ENCODE measurements at regions not wholly inside any gene's neighbourhood (a gene's known extent, or its start where the extent isn't known, plus 50 kb on each side); places are given as distances from the start of the nearest gene placed in this dataset.

- ChIA-PET CTCF (no interaction called here), POLR2A (no interaction called here)
- WGBS (ENCODE audit: insufficient coverage): 80% methylated on average over 2 of the region's 2 CpGs
- Mint-ChIP-seq H3K27me3 (no peaks in the 10 kb centered on the region), H3K4me3 (no peak overlapping the region), H3K4me1 (no peaks in the 10 kb centered on the region), H3K9me3 (ENCODE audit: insufficient read depth) (peaks cover 2% of the 10 kb centered on the region), H3K27ac (no peak overlapping the region)
- ATAC-seq (ENCODE audit: low read depth) (no peak), DNase-seq (no peak)
- Histone ChIP-seq H3K27ac (ENCODE audit: low read length in 2 of 2) (no peak overlapping the region), H2AFZ (ENCODE audit: insufficient read depth, low read depth, low read length, poor library complexity, severe bottlenecking) (no peak overlapping the region), H3K4me1 (ENCODE audit: control insufficient read depth in 2 of 2, insufficient read depth in 2 of 2, low read length in 2 of 2) (no peaks in the 10 kb centered on the region), H3K9me3 (ENCODE audit: control extremely low read depth in 1 of 3, control insufficient read depth in 2 of 3, insufficient read depth in 1 of 3, low read length in 2 of 3) (no peaks in the 10 kb centered on the region), H3K4me2 (replicated peaks; ENCODE audit: low read depth, low read length, poor library complexity, severe bottlenecking) (no peak overlapping the region), H3K27me3 (replicated peaks in 1 of 4; ENCODE audit: control extremely low read depth in 1 of 4, control insufficient read depth in 3 of 4, insufficient read depth in 4 of 4, low read length in 3 of 4) (no peaks in the 10 kb centered on the region), H3K9ac (ENCODE audit: low read length) (no peak overlapping the region), H4K20me1 (ENCODE audit: control insufficient read depth, insufficient read depth, low read length, poor library complexity, severe bottlenecking) (no peaks in the 10 kb centered on the region), H3K4me3 (ENCODE audit: control extremely low read depth in 1 of 5, extremely low read depth in 1 of 5, insufficient read depth in 1 of 5, low read depth in 2 of 5, low read length in 4 of 5) (no peak overlapping the region), H3K36me3 (replicated peaks in 1 of 2; ENCODE audit: control extremely low read depth in 1 of 2, control insufficient read depth in 1 of 2, extremely low read depth in 1 of 2, insufficient read depth in 2 of 2, low read length in 1 of 2) (no peaks in the 10 kb centered on the region), H3K79me2 (ENCODE audit: control insufficient read depth, insufficient read depth, low read length) (no peaks in the 10 kb centered on the region)
- TF ChIP-seq EZH2 (IDR thresholded peaks at IDR 0.05; ENCODE audit: borderline replicate concordance, insufficient read depth, low read depth, low read length, poor library complexity, severe bottlenecking) (no peak), CTCF (IDR thresholded peaks at IDR 0.05) (no peak)
- intact Hi-C loops (cut with micrococcal nuclease): no loop called here
Observed at GRCh38 chr13:54390841-54391240, 1362.2 kb downstream of the OLFM4 start.

GRCh38 chr13:54394085-54394700 is 1365.6 kb downstream of the OLFM4 start:
- Histone ChIP-seq H3K4me3 (ENCODE audit: control extremely low read depth in 1 of 5, extremely low read depth in 1 of 5, insufficient read depth in 1 of 5, low read depth in 2 of 5, low read length in 4 of 5) (no peak overlapping the region), H3K36me3 (replicated peaks in 1 of 2; ENCODE audit: control extremely low read depth in 1 of 2, control insufficient read depth in 1 of 2, extremely low read depth in 1 of 2, insufficient read depth in 2 of 2, low read length in 1 of 2) (no peaks in the 10 kb centered on the region), H3K4me1 (ENCODE audit: control insufficient read depth in 2 of 2, insufficient read depth in 2 of 2, low read length in 2 of 2) (no peaks in the 10 kb centered on the region), H3K9ac (ENCODE audit: low read length) (no peak overlapping the region), H4K20me1 (ENCODE audit: control insufficient read depth, insufficient read depth, low read length, poor library complexity, severe bottlenecking) (no peaks in the 10 kb centered on the region), H2AFZ (ENCODE audit: insufficient read depth, low read depth, low read length, poor library complexity, severe bottlenecking) (no peak overlapping the region), H3K79me2 (ENCODE audit: control insufficient read depth, insufficient read depth, low read length) (no peaks in the 10 kb centered on the region), H3K27me3 (replicated peaks in 1 of 4; ENCODE audit: control extremely low read depth in 1 of 4, control insufficient read depth in 3 of 4, insufficient read depth in 4 of 4, low read length in 3 of 4) (no peaks in the 10 kb centered on the region), H3K4me2 (replicated peaks; ENCODE audit: low read depth, low read length, poor library complexity, severe bottlenecking) (no peak overlapping the region), H3K27ac (ENCODE audit: low read length in 2 of 2) (no peak overlapping the region), H3K9me3 (ENCODE audit: control extremely low read depth in 1 of 3, control insufficient read depth in 2 of 3, insufficient read depth in 1 of 3, low read length in 2 of 3) (no peaks in the 10 kb centered on the region)
- intact Hi-C loops (cut with micrococcal nuclease): no loop called here
- ChIA-PET CTCF (no interaction called here), POLR2A (no interaction called here)
- Mint-ChIP-seq H3K27me3 (no peaks in the 10 kb centered on the region), H3K4me1 (no peaks in the 10 kb centered on the region), H3K4me3 (no peak overlapping the region), H3K9me3 (ENCODE audit: insufficient read depth) (peaks cover 2% of the 10 kb centered on the region), H3K27ac (no peak overlapping the region)
- TF ChIP-seq CTCF (IDR thresholded peaks at IDR 0.05): no peak
- TF ChIP-seq EZH2 (IDR thresholded peaks at IDR 0.05; ENCODE audit: borderline replicate concordance, insufficient read depth, low read depth, low read length, poor library complexity, severe bottlenecking): no peak
- no peak for DNase-seq
- ATAC-seq (ENCODE audit: low read depth): no peak
- 86% methylated on average over 6 of the region's 7 CpGs for WGBS (ENCODE audit: insufficient coverage)

Data from B cell (primary cell).